Right lobe of liver (tissue), 6 donors: ENCODE measurements at regions not wholly inside any gene's neighbourhood (a gene's known extent, or its start where the extent isn't known, plus 50 kb on each side); places are given as distances from the start of the nearest gene placed in this dataset.

ENCODE experiments used
- ATAC-seq, 4 donors: fragments of 200-7000 bp; cut with Tn5 transposase; one replicate each; pipeline ENCODE4 v1.9.1; 2020; ENCODE audit warnings: mild to moderate bottlenecking in 4 of 4, moderate library complexity in 4 of 4
- DNase-seq, 3 donors: peaks; one replicate each; pipeline ENCODE4 v3.0.0-alpha.2; 2020
- H3K27ac ChIP-seq, 3 donors: fragments of 200-600 bp; one replicate each; pipeline ENCODE4 v1.8.0; 2022
- H3K27me3 ChIP-seq, 2 donors: fragments of 200-600 bp; one replicate each; pipeline ENCODE4 v1.8.0; 2022
- H3K36me3 ChIP-seq, 4 donors: fragments of 200-600 bp; sonication (generic) in 1 of 4; one replicate each; pipeline versions ENCODE4 v1.5.1 to v1.8.0; 2017 to 2022; ENCODE audit warnings: control low read depth in 1 of 4
- H3K4me1 ChIP-seq, 4 donors: fragments of 200-600 bp; sonication (generic) in 1 of 4; one replicate each; pipeline versions ENCODE4 v1.5.1 to v1.8.0; 2017 to 2022; ENCODE audit warnings: control low read depth in 1 of 4
- H3K4me3 ChIP-seq, 3 donors: fragments of 200-600 bp; one replicate each; pipeline ENCODE4 v1.8.0; 2022
- H3K9me3 ChIP-seq, 4 donors: fragments of 200-600 bp; sonication (generic) in 1 of 4; one replicate each; pipeline versions ENCODE4 v1.5.1 to v1.8.0; 2017 to 2022; ENCODE audit warnings: control low read depth in 1 of 4
- POLR2A ChIP-seq: fragments of 450-650 bp; IDR thresholded peaks from one replicate; pipeline ENCODE4 v1.6.1; 2017; ENCODE audit warnings: antibody characterized with exemption, mild to moderate bottlenecking
- WGBS: methylation state at CpG from one replicate; pipeline ENCODE4 v1.1.6; 2018; ENCODE audit warnings: low coverage, low lambda C conversion rate; ENCODE audit not compliant: insufficient coverage; ENCODE audit errors: missing lambda C conversion rate; 5-methylcytosine and 5-hydroxymethylcytosine counted together
- intact Hi-C, 2 donors: fragments of 100-400 bp; cut with DNase I; formaldehyde crosslinking; loops; one replicate each; pipeline versions ENCODE4 v1.11.2 to v1.14.1; 2022
- TF ChIP-seq, protein P1 (sequence below), 4 donors: fragments of 200-600 bp in 3 of 4; fragments of 450-650 bp in 1 of 4; IDR thresholded peaks; one replicate each; pipeline versions ENCODE4 v1.5.1 to v1.8.0; 2016 to 2022; ENCODE audit warnings: antibody characterized with exemption in 4 of 4, mild to moderate bottlenecking in 2 of 4
- donor health status: DM: no; HTN: yes; CAD: no.
- donor health status: DM: no; HTN: no; CAD: no.
- donor health status: DM: no; HTN: no; CAD: no.
- donor health status: DM: no; HTN: yes; CAD: no.
- donor health status: DM: no; HTN: yes; CAD: no.

DNA sequence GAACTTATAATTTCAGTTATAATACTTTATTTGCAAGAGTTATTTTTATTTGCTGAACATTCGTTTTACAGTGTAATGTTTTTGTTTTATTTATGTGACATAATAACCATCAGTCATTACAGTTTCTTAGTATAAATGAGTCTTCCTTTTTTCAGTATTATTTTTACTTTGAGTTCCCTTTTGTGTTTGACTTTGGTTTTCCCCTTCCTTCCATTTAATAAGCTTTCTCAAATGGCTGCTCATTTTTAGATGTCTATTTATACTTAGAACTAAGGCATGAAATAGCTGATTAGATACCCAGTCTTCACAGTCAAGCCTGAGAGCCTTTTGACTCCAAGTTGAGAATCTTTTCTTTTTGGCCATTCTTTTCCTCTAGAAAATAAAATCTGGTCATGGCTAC, 404.5 kb downstream of the LRFN5 start:
- no peak for DNase-seq
- no peak overlapping the region for H3K4me3 ChIP-seq
- ATAC-seq: no peak
- no peaks in the 10 kb centered on the region for H3K36me3 ChIP-seq
- WGBS: 10% methylated on average over 1 of the region's 1 CpG
- H3K27me3 ChIP-seq: no peaks in the 10 kb centered on the region
- no peak for TF ChIP-seq POLR2A
- TF ChIP-seq, protein P1, sequence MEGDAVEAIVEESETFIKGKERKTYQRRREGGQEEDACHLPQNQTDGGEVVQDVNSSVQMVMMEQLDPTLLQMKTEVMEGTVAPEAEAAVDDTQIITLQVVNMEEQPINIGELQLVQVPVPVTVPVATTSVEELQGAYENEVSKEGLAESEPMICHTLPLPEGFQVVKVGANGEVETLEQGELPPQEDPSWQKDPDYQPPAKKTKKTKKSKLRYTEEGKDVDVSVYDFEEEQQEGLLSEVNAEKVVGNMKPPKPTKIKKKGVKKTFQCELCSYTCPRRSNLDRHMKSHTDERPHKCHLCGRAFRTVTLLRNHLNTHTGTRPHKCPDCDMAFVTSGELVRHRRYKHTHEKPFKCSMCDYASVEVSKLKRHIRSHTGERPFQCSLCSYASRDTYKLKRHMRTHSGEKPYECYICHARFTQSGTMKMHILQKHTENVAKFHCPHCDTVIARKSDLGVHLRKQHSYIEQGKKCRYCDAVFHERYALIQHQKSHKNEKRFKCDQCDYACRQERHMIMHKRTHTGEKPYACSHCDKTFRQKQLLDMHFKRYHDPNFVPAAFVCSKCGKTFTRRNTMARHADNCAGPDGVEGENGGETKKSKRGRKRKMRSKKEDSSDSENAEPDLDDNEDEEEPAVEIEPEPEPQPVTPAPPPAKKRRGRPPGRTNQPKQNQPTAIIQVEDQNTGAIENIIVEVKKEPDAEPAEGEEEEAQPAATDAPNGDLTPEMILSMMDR (IDR thresholded peaks at IDR 0.05): no peak
- no peak overlapping the region for H3K27ac ChIP-seq
- no peaks in the 10 kb centered on the region for H3K9me3 ChIP-seq
- H3K4me1 ChIP-seq: no peaks in the 10 kb centered on the region
- intact Hi-C loops: no loop called here

DNA sequence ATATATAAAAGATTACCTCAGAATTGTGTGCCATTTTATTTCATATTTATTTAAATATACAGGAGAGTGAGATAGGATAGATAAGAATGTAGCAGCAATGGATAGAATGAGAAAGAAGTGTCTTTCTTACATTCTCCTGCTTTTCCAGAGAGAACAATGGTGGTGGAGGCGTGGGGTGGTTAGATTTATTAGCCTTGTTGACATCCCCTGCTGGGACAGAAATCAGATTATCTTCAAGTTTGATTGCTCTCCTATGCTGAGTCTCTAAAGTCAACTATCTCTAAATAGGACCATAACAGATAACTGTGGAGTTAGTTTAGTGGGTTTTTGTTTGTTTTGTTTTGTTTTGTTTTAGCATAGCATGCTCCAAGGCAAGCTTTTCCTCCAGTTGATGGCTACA, 397.6 kb downstream of the LRFN5 start:
- no peak overlapping the region for H3K27ac ChIP-seq
- H3K4me3 ChIP-seq: no peak overlapping the region
- no peaks in the 10 kb centered on the region for H3K36me3 ChIP-seq
- H3K27me3 ChIP-seq: no peaks in the 10 kb centered on the region
- H3K9me3 ChIP-seq: no peaks in the 10 kb centered on the region
- DNase-seq (no peak), ATAC-seq (no peak)
- intact Hi-C loops: no loop called here
- no peak for TF ChIP-seq POLR2A
- TF ChIP-seq, protein P1 (IDR thresholded peaks at IDR 0.05): no peak
- WGBS: 8% methylated on average over 1 of the region's 1 CpG
- no peaks in the 10 kb centered on the region for H3K4me1 ChIP-seq

DNA sequence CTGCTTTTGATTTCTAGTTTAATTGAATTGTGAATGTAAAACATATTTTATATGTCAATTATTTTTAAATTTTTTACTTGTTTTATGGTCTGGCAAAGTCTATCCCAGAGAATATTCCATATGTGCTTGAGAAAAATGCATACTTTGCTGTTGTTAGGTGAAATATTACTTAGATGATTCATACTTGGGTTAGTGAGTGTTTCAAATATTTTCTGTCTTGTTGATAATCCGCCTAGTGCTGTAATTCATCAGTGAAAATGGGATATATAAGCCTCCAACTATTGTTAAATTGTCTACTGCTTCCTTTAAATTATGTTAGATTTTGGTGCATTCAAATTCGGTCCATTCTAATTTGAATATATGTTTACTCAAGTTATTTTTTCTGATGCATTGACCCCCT, 395.5 kb downstream of the LRFN5 start:
- Histone ChIP-seq H3K27ac (no peak overlapping the region), H3K4me1 (no peaks in the 10 kb centered on the region), H3K4me3 (no peak overlapping the region), H3K27me3 (no peaks in the 10 kb centered on the region), H3K9me3 (no peaks in the 10 kb centered on the region), H3K36me3 (no peaks in the 10 kb centered on the region)
- 27% methylated on average over 2 of the region's 2 CpGs for WGBS
- intact Hi-C loops: no loop called here
- DNase-seq (no peak), ATAC-seq (no peak)
- TF ChIP-seq, protein P1 (IDR thresholded peaks at IDR 0.05): no peak
- no peak for TF ChIP-seq POLR2A

DNA sequence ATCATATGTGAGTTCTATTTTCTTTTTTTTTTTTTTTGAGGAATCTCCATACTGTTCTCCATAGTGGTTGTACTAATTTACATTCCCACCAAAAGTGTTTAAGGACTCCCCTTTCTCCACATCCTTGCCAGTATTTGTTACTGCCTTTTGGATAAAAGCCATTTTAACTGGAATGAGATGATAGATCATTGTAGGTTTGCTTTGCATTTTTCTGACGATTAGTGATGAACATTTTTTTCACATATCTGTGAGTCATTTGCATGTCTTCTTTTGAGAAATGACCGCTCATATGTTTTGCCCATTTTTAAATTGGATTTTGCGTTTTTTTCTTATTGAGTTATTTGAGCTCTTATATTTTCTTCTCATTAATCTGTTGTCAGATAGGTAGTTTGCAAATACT, 394.8 kb downstream of the LRFN5 start:
- no peak for ATAC-seq
- intact Hi-C loops: no loop called here

More for the DNA sequence above, 394.8 kb downstream of the LRFN5 start:
- Histone ChIP-seq H3K4me3 (no peak overlapping the region), H3K36me3 (no peaks in the 10 kb centered on the region), H3K27ac (no peak overlapping the region), H3K4me1 (no peaks in the 10 kb centered on the region), H3K9me3 (no peaks in the 10 kb centered on the region), H3K27me3 (no peaks in the 10 kb centered on the region)
- 65% methylated on average over 3 of the region's 3 CpGs for WGBS
- no peak for DNase-seq
- TF ChIP-seq, protein P1 (IDR thresholded peaks at IDR 0.05): no peak
- no peak for TF ChIP-seq POLR2A
